ENCODE measurements at regions not wholly inside any gene's neighbourhood (a gene's known extent, or its start where the extent isn't known, plus 50 kb on each side); places are given as distances from the start of the nearest gene placed in this dataset.

GRCh38 chr2:228654707-228655106 is 473.2 kb upstream of the SPHKAP start:
- TF ChIP-seq, protein P1, sequence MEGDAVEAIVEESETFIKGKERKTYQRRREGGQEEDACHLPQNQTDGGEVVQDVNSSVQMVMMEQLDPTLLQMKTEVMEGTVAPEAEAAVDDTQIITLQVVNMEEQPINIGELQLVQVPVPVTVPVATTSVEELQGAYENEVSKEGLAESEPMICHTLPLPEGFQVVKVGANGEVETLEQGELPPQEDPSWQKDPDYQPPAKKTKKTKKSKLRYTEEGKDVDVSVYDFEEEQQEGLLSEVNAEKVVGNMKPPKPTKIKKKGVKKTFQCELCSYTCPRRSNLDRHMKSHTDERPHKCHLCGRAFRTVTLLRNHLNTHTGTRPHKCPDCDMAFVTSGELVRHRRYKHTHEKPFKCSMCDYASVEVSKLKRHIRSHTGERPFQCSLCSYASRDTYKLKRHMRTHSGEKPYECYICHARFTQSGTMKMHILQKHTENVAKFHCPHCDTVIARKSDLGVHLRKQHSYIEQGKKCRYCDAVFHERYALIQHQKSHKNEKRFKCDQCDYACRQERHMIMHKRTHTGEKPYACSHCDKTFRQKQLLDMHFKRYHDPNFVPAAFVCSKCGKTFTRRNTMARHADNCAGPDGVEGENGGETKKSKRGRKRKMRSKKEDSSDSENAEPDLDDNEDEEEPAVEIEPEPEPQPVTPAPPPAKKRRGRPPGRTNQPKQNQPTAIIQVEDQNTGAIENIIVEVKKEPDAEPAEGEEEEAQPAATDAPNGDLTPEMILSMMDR (IDR thresholded peaks at IDR 0.05; ENCODE audit: poor library complexity): no peak
- TF ChIP-seq EZH2 (IDR thresholded peaks at IDR 0.05; ENCODE audit: borderline replicate concordance) (no peak), EZH2phosphoT487 (IDR thresholded peaks at IDR 0.05; ENCODE audit: low read depth, severe bottlenecking, unreplicated experiment) (no peak)
